ENCODE measurements at regions not wholly inside any gene's neighbourhood (a gene's known extent, or its start where the extent isn't known, plus 50 kb on each side); places are given as distances from the start of the nearest gene placed in this dataset.

DNA sequence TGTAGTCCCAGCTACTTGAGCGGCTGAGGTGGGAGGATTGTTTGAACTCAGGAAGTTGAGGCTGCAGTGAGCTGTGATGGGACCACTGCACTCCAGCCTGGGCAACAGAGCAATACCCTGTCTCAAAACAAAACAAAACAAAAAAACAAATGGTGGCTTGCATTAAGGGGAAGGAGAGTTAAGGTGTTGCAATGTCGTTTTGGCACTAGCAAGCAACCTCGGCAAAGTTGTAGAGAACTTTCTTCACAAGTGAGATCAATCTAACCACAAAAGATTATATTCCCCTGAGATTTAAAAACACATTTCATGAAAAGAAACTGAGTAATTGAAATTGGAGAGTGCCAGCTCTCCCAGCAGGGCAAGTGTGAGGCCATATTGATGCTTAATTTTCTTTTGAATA is 153.7 kb downstream of the KLF5 start:
- peaks cover 13% of the 10 kb centered on the region for H3K27me3 Mint-ChIP-seq (ENCODE audit: low read depth)

DNA sequence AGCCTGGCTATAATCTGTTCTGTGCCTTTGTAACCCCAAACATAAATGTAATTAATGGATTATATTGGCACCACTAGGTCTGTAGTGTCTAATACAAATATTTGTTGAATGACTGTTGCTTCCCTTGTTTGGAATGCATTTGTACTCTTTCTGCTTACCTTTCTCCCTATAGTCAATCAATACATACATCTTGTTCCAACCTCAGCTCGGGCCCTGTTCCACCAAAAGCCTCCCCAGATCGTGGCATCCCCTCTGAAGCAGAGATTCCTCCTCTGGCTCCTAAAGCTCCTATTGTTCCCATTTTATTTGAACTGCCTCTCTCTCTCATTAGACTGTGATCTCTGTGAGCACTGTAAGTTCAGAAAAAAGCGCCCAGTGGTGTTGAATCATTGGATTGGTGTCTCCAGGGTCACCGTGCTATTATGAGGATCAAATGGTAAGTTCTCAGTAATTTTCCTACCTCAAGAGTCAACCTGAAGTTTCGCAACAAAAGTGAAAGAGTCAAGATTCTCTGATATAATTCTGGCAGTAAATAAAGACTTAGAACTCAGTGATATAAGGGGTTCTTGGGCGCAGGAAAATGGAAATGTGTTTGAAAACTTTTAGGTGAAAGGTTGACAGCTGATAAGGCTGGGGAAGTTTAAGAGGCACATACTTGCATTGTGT is 151.5 kb downstream of the KLF5 start:
- no peak for ATAC-seq (replicated peaks in 1 of 2)
- Mint-ChIP-seq H3K4me3 (no peak overlapping the region), H3K27ac (no peak overlapping the region), H3K4me1 (ENCODE audit: low read depth) (peaks cover 17% of the 10 kb centered on the region), H3K36me3 (ENCODE audit: insufficient read depth in 2 of 2) (no peaks in the 10 kb centered on the region), H3K27me3 (ENCODE audit: low read depth) (peaks cover 5% of the 10 kb centered on the region), H3K9me3 (no peaks in the 10 kb centered on the region)
- no peak for DNase-seq

More for the DNA sequence above, 153.7 kb downstream of the KLF5 start:
- H3K27ac Mint-ChIP-seq, result no peak overlapping the region
- H3K9me3 Mint-ChIP-seq, result no peaks in the 10 kb centered on the region
- H3K4me1 Mint-ChIP-seq (ENCODE audit: low read depth), result peaks cover 30% of the 10 kb centered on the region
- no peaks in the 10 kb centered on the region for H3K36me3 Mint-ChIP-seq (ENCODE audit: insufficient read depth in 2 of 2)
- H3K4me3 Mint-ChIP-seq, result no peak overlapping the region
- ATAC-seq (replicated peaks in 1 of 2), result no peak
- no peak for DNase-seq

DNA sequence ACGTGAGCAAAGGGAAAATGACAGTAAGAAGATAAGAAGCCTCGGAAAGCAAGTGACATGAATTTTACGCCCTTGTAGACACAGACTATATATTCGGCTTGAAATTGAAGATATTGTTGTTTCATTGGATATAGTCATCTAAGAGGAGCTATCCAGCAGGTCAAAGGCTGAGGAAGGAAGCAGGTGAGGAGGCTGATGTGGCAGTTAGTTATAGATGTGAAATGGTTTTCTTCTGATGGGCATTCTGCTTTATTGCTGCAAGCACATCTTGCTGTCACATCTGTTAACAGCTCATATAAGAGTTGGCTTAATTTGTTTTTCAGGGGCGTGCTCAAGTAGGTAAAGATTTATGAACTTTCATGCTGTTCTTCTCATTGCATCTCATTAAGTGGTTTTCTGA is 146.1 kb downstream of the KLF5 start:
- Mint-ChIP-seq H3K36me3 (ENCODE audit: insufficient read depth in 2 of 2) (no peaks in the 10 kb centered on the region), H3K9me3 (no peaks in the 10 kb centered on the region), H3K4me1 (ENCODE audit: low read depth) (no peaks in the 10 kb centered on the region), H3K27ac (no peak overlapping the region), H3K27me3 (ENCODE audit: low read depth) (peaks cover 8% of the 10 kb centered on the region), H3K4me3 (no peak overlapping the region)
- no peak for ATAC-seq (replicated peaks in 1 of 2)
- no peak for DNase-seq

DNA sequence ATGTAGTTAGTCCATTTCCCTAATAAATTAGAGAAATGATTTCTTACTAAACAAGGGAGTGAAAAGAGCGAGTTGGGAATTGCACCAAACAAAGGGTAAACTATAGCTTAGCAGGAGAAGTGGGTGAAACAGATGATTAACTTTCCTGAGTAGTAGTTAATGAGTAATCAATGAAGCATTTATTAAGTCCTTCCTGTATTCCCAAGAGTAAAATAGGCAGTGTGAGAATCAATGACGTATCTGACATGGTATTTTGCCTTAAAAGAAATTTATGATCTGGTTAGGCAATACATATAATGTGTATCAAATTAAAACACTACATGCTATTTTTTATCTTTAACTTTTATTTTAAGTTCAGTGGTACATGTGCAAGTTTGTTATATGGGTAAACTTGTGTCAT is 142.8 kb downstream of the KLF5 start:
- H3K27ac Mint-ChIP-seq, result no peak overlapping the region
- no peak for ATAC-seq (replicated peaks in 1 of 2)
- peaks cover 13% of the 10 kb centered on the region for H3K27me3 Mint-ChIP-seq (ENCODE audit: low read depth)
- H3K9me3 Mint-ChIP-seq, result no peaks in the 10 kb centered on the region
- H3K4me3 Mint-ChIP-seq, result no peak overlapping the region
- H3K4me1 Mint-ChIP-seq (ENCODE audit: low read depth), result no peaks in the 10 kb centered on the region
- DNase-seq, result no peak
- no peaks in the 10 kb centered on the region for H3K36me3 Mint-ChIP-seq (ENCODE audit: insufficient read depth in 2 of 2)

DNA sequence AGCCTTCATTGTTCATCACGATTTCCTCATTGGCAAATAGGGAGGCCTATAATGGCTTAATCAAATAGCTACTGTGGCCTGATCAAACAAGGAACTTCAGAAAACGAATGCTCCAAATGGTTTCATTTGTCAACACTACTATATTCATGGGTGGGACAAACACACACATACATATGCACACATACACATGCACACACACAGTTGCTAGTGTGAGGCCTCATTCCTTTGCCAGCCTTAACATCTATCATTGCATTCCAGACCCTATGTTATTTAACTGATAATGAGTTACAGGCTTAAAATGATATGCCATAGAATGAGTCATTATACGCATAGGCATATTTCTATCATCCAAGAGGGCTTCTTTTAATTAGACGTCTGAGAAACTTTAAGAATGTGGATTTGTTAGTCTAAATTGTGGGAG is 140.2 kb downstream of the KLF5 start:
- no peaks in the 10 kb centered on the region for H3K36me3 Mint-ChIP-seq (ENCODE audit: insufficient read depth in 2 of 2)
- no peak overlapping the region for H3K4me3 Mint-ChIP-seq
- H3K9me3 Mint-ChIP-seq, result no peaks in the 10 kb centered on the region
- ATAC-seq (replicated peaks in 1 of 2), result no peak
- H3K4me1 Mint-ChIP-seq (ENCODE audit: low read depth), result no peaks in the 10 kb centered on the region
- peaks cover 17% of the 10 kb centered on the region for H3K27me3 Mint-ChIP-seq (ENCODE audit: low read depth)
- no peak overlapping the region for H3K27ac Mint-ChIP-seq
- DNase-seq, result no peak

DNA sequence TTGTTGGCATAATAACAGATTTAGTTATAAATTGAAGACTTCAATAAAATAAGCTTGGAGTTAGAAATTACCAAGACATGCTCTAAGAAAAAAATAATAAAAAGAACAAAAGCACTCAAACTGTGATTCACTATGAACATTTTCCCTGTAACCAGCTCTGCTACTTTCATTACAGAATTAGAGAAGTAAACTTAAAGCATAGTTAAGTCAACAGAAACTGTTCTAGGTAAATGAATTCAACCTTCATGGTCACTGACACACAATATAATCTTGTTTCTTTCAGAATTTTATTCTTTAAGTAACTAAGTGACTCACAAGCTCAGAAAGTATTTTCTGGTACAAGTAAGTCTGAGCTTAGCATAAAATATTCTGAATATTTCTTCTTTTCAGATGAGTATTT is 136.3 kb downstream of the KLF5 start:
- Mint-ChIP-seq H3K27me3 (ENCODE audit: low read depth) (peaks cover 14% of the 10 kb centered on the region), H3K36me3 (ENCODE audit: insufficient read depth in 2 of 2) (no peaks in the 10 kb centered on the region), H3K4me1 (ENCODE audit: low read depth) (no peaks in the 10 kb centered on the region), H3K4me3 (no peak overlapping the region), H3K9me3 (no peaks in the 10 kb centered on the region), H3K27ac (no peak overlapping the region)
- no peak for DNase-seq
- ATAC-seq (replicated peaks in 1 of 2), result no peak

DNA sequence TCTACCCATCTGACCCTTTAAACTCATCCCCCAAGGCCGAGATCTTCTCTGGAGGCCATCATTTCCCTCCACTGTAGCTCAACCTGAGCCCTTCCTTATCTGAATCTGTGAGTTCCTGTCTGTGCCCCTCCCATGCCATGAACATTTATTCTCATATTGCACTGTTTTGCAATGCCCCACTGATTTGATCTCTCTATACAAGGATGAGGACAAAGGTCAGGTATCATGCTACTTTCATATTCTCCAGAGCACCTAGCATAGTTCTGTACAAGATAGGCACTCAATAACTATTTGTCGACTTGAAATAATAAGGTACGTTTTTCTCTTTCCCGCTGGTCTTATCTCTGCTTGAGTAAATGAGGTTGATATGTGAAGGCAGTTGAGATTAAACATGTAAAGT is 135.5 kb downstream of the KLF5 start:
- Mint-ChIP-seq H3K4me1 (ENCODE audit: low read depth) (no peaks in the 10 kb centered on the region), H3K9me3 (no peaks in the 10 kb centered on the region), H3K27me3 (ENCODE audit: low read depth) (peaks cover 14% of the 10 kb centered on the region), H3K4me3 (no peak overlapping the region), H3K27ac (no peak overlapping the region), H3K36me3 (ENCODE audit: insufficient read depth in 2 of 2) (no peaks in the 10 kb centered on the region)
- no peak for DNase-seq
- ATAC-seq (replicated peaks in 1 of 2), result no peak

DNA sequence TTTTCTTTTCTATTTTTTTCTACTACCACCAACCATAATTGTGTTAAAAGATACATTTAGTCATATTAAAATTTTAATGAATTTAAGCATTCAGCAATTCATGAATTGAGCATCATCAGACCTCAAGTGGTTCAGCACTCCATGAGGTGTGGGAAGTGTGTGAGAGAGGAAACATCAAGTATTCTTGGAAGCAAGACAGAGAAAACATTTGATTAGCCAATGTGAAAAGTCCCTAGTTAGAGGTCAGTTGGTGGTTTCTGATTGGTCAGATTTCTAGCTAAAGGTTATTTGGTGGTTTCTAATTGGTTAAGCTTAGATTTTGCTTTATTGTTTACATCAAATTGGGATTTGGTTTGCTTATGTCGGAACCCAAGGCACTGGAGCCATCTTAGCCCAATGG is 134.7 kb downstream of the KLF5 start:
- H3K27me3 Mint-ChIP-seq (ENCODE audit: low read depth), result peaks cover 14% of the 10 kb centered on the region
- no peak overlapping the region for H3K4me3 Mint-ChIP-seq
- H3K4me1 Mint-ChIP-seq (ENCODE audit: low read depth), result no peaks in the 10 kb centered on the region
- no peak overlapping the region for H3K27ac Mint-ChIP-seq
- no peaks in the 10 kb centered on the region for H3K36me3 Mint-ChIP-seq (ENCODE audit: insufficient read depth in 2 of 2)
- ATAC-seq (replicated peaks in 1 of 2) (no peak), DNase-seq (no peak)
- H3K9me3 Mint-ChIP-seq, result no peaks in the 10 kb centered on the region

DNA sequence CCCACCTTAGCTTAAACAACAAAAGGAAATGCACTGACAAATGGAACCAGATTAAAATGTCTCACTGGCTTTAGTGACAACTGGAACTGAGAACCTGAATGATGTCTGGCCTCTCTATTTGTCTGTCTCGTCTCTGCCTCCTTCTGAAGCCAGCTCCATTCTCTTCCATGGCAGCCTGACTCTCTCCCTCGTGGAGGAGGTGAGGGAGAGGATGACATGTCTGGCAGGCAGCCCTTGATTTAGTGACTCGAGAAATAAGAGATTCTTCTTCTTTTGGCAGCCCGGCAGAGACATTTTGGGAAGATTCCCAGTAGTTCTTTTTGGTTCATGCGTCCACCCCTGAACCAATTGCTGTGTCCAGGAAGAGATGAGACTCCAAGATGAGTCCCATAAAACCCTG is 131.7 kb downstream of the KLF5 start:
- no peak overlapping the region for H3K4me3 Mint-ChIP-seq
- H3K4me1 Mint-ChIP-seq (ENCODE audit: low read depth), result no peaks in the 10 kb centered on the region
- H3K27ac Mint-ChIP-seq, result no peak overlapping the region
- H3K27me3 Mint-ChIP-seq (ENCODE audit: low read depth), result peaks cover 8% of the 10 kb centered on the region
- no peak for ATAC-seq (replicated peaks in 1 of 2)
- H3K9me3 Mint-ChIP-seq, result no peaks in the 10 kb centered on the region
- no peaks in the 10 kb centered on the region for H3K36me3 Mint-ChIP-seq (ENCODE audit: insufficient read depth in 2 of 2)
- no peak for DNase-seq

DNA sequence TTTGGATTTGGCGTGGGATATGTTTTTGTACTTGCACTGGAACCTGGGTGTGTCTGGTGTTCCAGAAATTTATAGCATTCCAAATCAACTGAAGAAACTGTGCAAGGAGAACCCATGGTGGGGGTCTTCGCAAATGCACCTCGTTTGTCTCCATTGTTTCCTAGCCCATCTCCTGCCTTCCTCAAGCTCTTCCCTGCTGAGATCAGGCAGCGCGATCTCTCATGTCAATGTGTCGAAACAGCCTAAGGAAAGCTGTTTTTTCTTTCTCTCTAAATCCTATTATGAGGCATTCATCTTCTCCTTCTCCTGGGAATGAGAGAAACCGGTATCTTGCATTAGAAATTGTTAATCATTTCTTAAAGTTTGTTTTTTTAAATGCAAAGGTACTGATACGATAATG is 131.0 kb downstream of the KLF5 start:
- DNase-seq (no peak), ATAC-seq (replicated peaks in 1 of 2) (no peak)
- Mint-ChIP-seq H3K27ac (no peak overlapping the region), H3K4me3 (no peak overlapping the region), H3K4me1 (ENCODE audit: low read depth) (no peaks in the 10 kb centered on the region), H3K27me3 (ENCODE audit: low read depth) (peaks cover 8% of the 10 kb centered on the region), H3K36me3 (ENCODE audit: insufficient read depth in 2 of 2) (no peaks in the 10 kb centered on the region), H3K9me3 (no peaks in the 10 kb centered on the region)

DNA sequence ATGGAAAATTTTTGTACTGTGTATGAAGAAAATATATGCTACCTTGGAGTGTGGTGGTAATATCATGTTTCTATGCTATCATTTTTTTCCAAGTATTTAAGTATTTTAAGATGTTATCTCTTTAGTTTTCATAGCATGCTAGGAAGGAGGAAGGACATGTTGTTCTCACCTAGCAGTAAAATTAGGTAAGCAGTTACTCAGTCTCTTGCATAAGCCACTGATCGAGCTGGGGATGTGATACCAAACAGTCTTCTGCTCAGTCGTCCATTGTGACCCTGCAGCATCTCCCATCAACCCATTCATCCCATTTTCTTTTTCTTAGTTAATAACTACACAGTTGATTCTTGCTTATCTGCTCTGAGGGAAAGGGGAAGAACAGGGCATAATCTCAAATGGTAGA is 130.6 kb downstream of the KLF5 start:
- no peak overlapping the region for H3K27ac Mint-ChIP-seq
- ATAC-seq (replicated peaks in 1 of 2) (no peak), DNase-seq (no peak)
- no peaks in the 10 kb centered on the region for H3K4me1 Mint-ChIP-seq (ENCODE audit: low read depth)
- no peak overlapping the region for H3K4me3 Mint-ChIP-seq
- peaks cover 6% of the 10 kb centered on the region for H3K27me3 Mint-ChIP-seq (ENCODE audit: low read depth)
- H3K36me3 Mint-ChIP-seq (ENCODE audit: insufficient read depth in 2 of 2), result no peaks in the 10 kb centered on the region
- H3K9me3 Mint-ChIP-seq, result no peaks in the 10 kb centered on the region

DNA sequence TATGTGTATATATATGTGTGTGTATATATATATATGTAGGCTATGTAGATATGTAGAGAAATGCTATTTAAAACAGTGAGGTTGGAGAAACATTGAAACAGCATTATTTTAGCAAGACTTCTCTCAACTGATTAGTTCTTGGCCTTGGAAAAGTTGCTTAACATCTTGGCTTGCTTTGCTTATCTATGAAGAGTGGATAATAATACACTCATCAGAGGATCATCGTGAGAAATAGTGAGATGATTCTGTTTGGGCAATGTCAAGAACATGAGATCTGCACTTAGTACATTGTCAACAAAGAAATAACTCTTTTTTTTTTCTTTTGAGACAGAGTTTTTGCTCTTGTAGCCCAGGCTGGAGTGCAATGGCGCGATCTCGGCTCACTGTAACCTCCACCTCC is 128.3 kb downstream of the KLF5 start:
- no peak overlapping the region for H3K4me3 Mint-ChIP-seq
- no peaks in the 10 kb centered on the region for H3K4me1 Mint-ChIP-seq (ENCODE audit: low read depth)
- ATAC-seq (replicated peaks in 1 of 2) (no peak), DNase-seq (no peak)
- H3K36me3 Mint-ChIP-seq (ENCODE audit: insufficient read depth in 2 of 2), result no peaks in the 10 kb centered on the region
- H3K27me3 Mint-ChIP-seq (ENCODE audit: low read depth), result no peaks in the 10 kb centered on the region
- no peaks in the 10 kb centered on the region for H3K9me3 Mint-ChIP-seq
- H3K27ac Mint-ChIP-seq, result no peak overlapping the region

DNA sequence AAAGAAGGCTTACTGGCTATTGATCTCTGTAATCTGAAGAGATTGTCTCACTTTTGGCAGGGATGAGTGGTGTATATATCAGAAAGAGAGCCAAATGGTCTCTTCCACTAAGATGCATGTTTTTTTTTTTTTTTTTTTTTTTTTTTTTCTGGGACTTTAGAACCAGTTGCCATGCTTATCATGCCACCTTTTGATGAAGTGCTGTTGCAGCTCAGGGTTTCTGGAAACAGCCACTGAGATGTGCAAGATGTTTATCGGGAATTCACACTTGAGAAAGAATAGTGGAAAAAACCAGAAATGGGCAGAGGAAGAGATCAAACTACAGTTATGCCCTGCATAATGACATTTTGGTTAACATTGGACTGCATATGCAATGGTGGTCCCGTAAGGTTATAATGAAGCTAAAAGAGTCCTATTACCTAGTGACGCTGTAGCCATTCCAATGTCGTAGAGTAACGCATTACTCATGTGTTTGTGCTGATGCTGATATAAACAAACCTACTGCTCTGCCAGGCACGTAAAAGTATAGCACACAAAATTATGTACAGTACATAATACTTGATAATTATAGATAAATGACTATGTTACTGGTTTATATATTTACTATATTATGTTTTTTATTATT is 121.0 kb downstream of the KLF5 start:
- no peak overlapping the region for H3K4me3 Mint-ChIP-seq
- no peak for ATAC-seq (replicated peaks in 1 of 2)
- H3K4me1 Mint-ChIP-seq (ENCODE audit: low read depth), result no peaks in the 10 kb centered on the region
- no peaks in the 10 kb centered on the region for H3K27me3 Mint-ChIP-seq (ENCODE audit: low read depth)
- H3K36me3 Mint-ChIP-seq (ENCODE audit: insufficient read depth in 2 of 2), result no peaks in the 10 kb centered on the region
- no peak for DNase-seq
- no peaks in the 10 kb centered on the region for H3K9me3 Mint-ChIP-seq
- no peak overlapping the region for H3K27ac Mint-ChIP-seq

DNA sequence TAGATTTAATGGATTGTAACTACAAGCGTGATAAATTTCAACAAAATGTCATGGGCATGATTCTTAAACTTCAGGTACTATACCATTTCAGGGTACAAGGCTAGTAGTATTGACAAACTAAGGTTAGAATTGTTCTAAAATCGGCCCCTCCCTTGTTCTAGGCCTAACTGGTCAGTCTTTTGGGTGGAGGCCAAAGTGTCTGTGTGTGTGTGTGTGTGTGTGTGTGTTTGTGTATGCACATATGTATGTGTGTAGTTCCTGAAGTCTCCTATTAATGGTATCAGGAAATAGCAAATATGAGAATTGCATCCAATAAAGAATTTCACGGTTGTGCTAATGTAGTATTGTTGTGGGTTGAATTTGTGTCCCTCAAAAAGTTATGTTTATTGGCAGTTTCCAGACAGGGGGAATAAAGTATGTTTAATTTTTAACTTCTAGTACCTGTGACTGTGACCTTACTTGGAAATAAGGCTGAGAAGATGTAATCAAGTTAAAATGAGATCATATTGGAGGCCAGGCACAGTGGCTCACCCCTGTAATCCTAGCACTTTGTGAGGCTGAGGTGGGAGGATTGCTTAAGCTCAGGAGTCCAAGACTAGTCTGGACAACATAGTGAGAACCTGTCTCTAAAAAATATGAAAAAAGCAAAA is 119.2 kb downstream of the KLF5 start:
- Mint-ChIP-seq H3K27ac (no peak overlapping the region), H3K4me1 (ENCODE audit: low read depth) (no peaks in the 10 kb centered on the region), H3K27me3 (ENCODE audit: low read depth) (no peaks in the 10 kb centered on the region), H3K36me3 (ENCODE audit: insufficient read depth in 2 of 2) (no peaks in the 10 kb centered on the region), H3K9me3 (no peaks in the 10 kb centered on the region), H3K4me3 (no peak overlapping the region)
- DNase-seq (no peak), ATAC-seq (replicated peaks in 1 of 2) (no peak)
